DOHH2 (cell line): ENCODE measurements at regions not wholly inside any gene's neighbourhood (a gene's known extent, or its start where the extent isn't known, plus 50 kb on each side); places are given as distances from the start of the nearest gene placed in this dataset.

ENCODE experiments used
- H3F3A ChIP-seq: fragments of 200-600 bp; sonication (generic), shearing (Covaris generic); 2 replicates; pipeline ENCODE4 v1.6.0; 2016; ENCODE audit warnings: antibody characterized with exemption, mild to moderate bottlenecking; ENCODE audit not compliant: control insufficient read depth, insufficient read depth
- H3K27ac ChIP-seq: fragments of 200-600 bp; sonication (generic); 2 replicates; pipeline ENCODE4 v1.5.1; 2014; ENCODE audit warnings: low read depth, mild to moderate bottlenecking, low read length, moderate library complexity
- H3K27me3 ChIP-seq: fragments of 200-600 bp; sonication (generic); 2 replicates; pipeline ENCODE4 v1.6.1; 2014; ENCODE audit warnings: mild to moderate bottlenecking, low read length, mixed read lengths; ENCODE audit not compliant: control insufficient read depth
- H3K36me3 ChIP-seq: fragments of 200-600 bp; sonication (generic); 2 replicates; pipeline ENCODE4 v1.6.1; 2014; ENCODE audit warnings: mild to moderate bottlenecking, low read length, moderate library complexity, mixed read lengths; ENCODE audit not compliant: control insufficient read depth
- H3K4me1 ChIP-seq: fragments of 200-600 bp; sonication (generic); 2 replicates; pipeline ENCODE4 v1.6.1; 2014; ENCODE audit warnings: mild to moderate bottlenecking, low read length, mixed read lengths; ENCODE audit not compliant: control insufficient read depth
- H3K4me2 ChIP-seq: fragments of 200-600 bp; sonication (generic); 2 replicates; pipeline ENCODE4 v1.6.0; 2014; ENCODE audit warnings: mild to moderate bottlenecking, low read length, moderate library complexity
- H3K4me3 ChIP-seq: fragments of 200-600 bp; sonication (generic); 2 replicates; pipeline ENCODE4 v1.5.1; 2014; ENCODE audit warnings: mild to moderate bottlenecking, low read length, mixed read lengths
- H3K79me2 ChIP-seq: fragments of 200-600 bp; sonication (generic); 2 replicates; pipeline ENCODE4 v1.6.1; 2014; ENCODE audit warnings: mild to moderate bottlenecking, low read length, mixed read lengths; ENCODE audit not compliant: control insufficient read depth
- H3K9me2 ChIP-seq: fragments of 200-600 bp; sonication (generic); replicated peaks from 2 replicates; pipeline ENCODE4 v1.6.1; 2014; ENCODE audit warnings: mild to moderate bottlenecking, low read length, mixed read lengths; ENCODE audit not compliant: control insufficient read depth
- H3K9me3 ChIP-seq: fragments of 200-600 bp; sonication (generic); 2 replicates; pipeline ENCODE4 v1.6.1; 2014; ENCODE audit warnings: antibody characterized with exemption, low read length, mixed read lengths; ENCODE audit not compliant: control insufficient read depth, insufficient read depth
- H4K20me1 ChIP-seq: fragments of 200-600 bp; sonication (generic); 2 replicates; pipeline ENCODE4 v1.6.0; 2014; ENCODE audit warnings: low read depth, mild to moderate bottlenecking, antibody characterized with exemption, low read length, moderate library complexity; ENCODE audit not compliant: control insufficient read depth, insufficient read depth
- EZH2phosphoT487 ChIP-seq: fragments of 200-600 bp; sonication (generic); IDR thresholded peaks from 2 replicates; pipeline ENCODE4 v1.6.1; 2017; ENCODE audit warnings: borderline replicate concordance, mild to moderate bottlenecking, antibody characterized with exemption, low read length, moderate library complexity, mixed read lengths
- TF ChIP-seq, protein P1 (sequence below): fragments of 200-600 bp; sonication (generic); IDR thresholded peaks from one replicate; pipeline ENCODE4 v1.5.1; 2014; ENCODE audit warnings: antibody characterized with exemption, mild to moderate bottlenecking, low read depth, low read length; ENCODE audit not compliant: poor library complexity, severe bottlenecking

DNA sequence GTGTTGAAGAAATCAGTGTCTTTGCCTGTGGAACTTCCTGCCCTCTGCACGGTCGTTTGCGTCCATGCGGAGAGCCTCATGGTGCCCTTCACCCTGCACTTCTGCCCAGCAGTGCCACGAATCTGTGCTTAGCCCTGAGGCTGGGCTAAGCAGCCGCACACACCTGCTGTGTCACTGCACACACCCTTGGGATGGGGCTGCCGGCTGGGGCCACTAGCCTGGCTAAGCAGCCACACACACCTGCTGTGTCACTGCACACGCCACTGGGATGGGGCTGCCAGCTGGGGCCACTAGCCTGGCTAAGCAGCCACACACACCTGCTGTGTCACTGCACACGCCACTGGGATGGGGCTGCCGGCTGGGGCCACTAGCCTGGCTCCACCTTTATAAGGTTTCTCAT is 188.5 kb downstream of the KIF26A start:
- H3K79me2 ChIP-seq = no peaks in the 10 kb centered on the region
- H3K36me3 ChIP-seq = no peaks in the 10 kb centered on the region
- H4K20me1 ChIP-seq = no peaks in the 10 kb centered on the region
- H3K4me3 ChIP-seq = no peak overlapping the region
- no peaks in the 10 kb centered on the region for H3K4me1 ChIP-seq
- H3K4me2 ChIP-seq = no peak overlapping the region
- H3K27ac ChIP-seq = no peak overlapping the region
- H3K9me3 ChIP-seq = no peaks in the 10 kb centered on the region; the same call in 1 of the 2 replicates
- no peaks in the 10 kb centered on the region for H3K9me2 ChIP-seq
- H3F3A ChIP-seq = no peaks in the 10 kb centered on the region
- TF ChIP-seq, protein P1, sequence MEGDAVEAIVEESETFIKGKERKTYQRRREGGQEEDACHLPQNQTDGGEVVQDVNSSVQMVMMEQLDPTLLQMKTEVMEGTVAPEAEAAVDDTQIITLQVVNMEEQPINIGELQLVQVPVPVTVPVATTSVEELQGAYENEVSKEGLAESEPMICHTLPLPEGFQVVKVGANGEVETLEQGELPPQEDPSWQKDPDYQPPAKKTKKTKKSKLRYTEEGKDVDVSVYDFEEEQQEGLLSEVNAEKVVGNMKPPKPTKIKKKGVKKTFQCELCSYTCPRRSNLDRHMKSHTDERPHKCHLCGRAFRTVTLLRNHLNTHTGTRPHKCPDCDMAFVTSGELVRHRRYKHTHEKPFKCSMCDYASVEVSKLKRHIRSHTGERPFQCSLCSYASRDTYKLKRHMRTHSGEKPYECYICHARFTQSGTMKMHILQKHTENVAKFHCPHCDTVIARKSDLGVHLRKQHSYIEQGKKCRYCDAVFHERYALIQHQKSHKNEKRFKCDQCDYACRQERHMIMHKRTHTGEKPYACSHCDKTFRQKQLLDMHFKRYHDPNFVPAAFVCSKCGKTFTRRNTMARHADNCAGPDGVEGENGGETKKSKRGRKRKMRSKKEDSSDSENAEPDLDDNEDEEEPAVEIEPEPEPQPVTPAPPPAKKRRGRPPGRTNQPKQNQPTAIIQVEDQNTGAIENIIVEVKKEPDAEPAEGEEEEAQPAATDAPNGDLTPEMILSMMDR = no peak
- no peak for TF ChIP-seq EZH2phosphoT487
- H3K27me3 ChIP-seq = no peaks in the 10 kb centered on the region

DNA sequence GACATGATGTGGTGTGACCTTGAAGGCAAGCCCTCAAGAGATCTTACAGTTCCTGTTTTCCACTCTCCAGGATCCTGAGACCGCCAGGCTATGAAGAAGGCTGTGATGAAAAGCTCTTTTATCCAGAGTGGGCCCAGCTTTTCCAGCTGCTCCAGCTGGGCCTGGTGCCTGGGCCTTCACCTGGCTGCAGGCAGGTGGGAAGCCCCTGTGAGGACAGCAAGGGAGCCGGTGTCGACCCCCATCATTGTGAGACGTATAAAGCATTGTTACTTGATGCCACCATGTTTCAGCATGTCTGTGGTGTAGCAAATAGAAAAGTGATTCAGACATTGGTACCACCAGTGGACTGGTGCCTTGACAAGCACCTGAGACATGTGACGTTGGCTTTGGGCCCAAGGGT is 190.2 kb downstream of the KIF26A start:
- no peaks in the 10 kb centered on the region for H3K9me2 ChIP-seq
- no peaks in the 10 kb centered on the region for H3K36me3 ChIP-seq
- no peak overlapping the region for H3K4me3 ChIP-seq
- H3F3A ChIP-seq = no peaks in the 10 kb centered on the region
- no peak overlapping the region for H3K4me2 ChIP-seq
- no peaks in the 10 kb centered on the region for H3K79me2 ChIP-seq
- H3K27me3 ChIP-seq = no peaks in the 10 kb centered on the region
- no peaks in the 10 kb centered on the region; the same call in 1 of the 2 replicates for H3K9me3 ChIP-seq
- TF ChIP-seq, protein P1 = no peak
- TF ChIP-seq EZH2phosphoT487 = no peak
- no peaks in the 10 kb centered on the region for H3K4me1 ChIP-seq
- H4K20me1 ChIP-seq = no peaks in the 10 kb centered on the region
- H3K27ac ChIP-seq = no peak overlapping the region

DNA sequence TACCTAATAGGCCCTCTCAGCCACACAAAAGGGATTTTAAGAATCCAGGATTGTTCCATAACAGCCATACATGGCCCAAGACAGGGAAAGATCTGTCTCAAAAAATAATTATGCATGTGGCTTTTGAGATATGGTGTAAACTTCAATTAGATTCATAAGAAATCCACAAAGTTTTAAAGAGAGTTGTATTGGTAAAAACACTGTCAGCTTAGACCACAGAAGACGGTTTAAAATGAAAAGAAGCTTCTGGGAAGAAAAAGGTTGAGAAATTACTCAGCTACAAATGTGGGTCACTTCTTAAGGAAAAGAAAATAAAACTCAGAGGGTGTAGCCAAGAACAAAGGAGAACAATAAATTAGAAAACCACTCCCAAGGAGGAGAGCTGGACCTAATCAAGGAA is 191.4 kb downstream of the KIF26A start:
- no peaks in the 10 kb centered on the region for H3K27me3 ChIP-seq
- no peaks in the 10 kb centered on the region for H3K36me3 ChIP-seq
- TF ChIP-seq EZH2phosphoT487 = no peak
- TF ChIP-seq, protein P1 = no peak
- H3K4me3 ChIP-seq = no peak overlapping the region
- no peak overlapping the region for H3K4me2 ChIP-seq
- no peaks in the 10 kb centered on the region for H3K4me1 ChIP-seq
- H4K20me1 ChIP-seq = no peaks in the 10 kb centered on the region
- no peak overlapping the region for H3K27ac ChIP-seq
- no peaks in the 10 kb centered on the region for H3F3A ChIP-seq
- no peaks in the 10 kb centered on the region; the same call in 1 of the 2 replicates for H3K9me3 ChIP-seq
- no peaks in the 10 kb centered on the region for H3K79me2 ChIP-seq
- H3K9me2 ChIP-seq = no peaks in the 10 kb centered on the region
